ENCODE measurements at regions not wholly inside any gene's neighbourhood (a gene's known extent, or its start where the extent isn't known, plus 50 kb on each side); places are given as distances from the start of the nearest gene placed in this dataset.
"Not testable (repeated sequence)": the region's sequence is repeated elsewhere in the genome, so short reads cannot be mapped to it uniquely, and the experiment has no call there.

DNA sequence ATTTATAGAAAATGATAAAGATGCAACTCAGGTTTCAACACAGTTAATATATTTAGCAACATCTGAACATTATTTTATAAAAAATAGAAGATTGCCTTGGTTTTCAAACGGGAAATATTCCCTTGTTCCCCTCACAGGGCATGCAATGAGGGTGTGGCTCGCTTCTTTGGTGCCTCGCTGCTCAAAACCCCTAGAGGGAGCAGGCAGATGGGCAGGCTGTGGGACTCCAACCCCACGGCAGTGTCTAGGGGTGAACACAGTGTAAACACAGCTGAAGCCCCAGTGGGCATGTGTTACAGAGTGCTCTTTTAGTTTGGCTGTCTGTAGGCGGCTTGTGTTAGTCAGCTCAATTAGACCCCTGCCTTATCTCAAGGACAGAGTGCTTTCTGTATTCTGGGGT is 560.8 kb upstream of the IMPG1 start:
- peak; percentile 67 for DNase-seq

DNA sequence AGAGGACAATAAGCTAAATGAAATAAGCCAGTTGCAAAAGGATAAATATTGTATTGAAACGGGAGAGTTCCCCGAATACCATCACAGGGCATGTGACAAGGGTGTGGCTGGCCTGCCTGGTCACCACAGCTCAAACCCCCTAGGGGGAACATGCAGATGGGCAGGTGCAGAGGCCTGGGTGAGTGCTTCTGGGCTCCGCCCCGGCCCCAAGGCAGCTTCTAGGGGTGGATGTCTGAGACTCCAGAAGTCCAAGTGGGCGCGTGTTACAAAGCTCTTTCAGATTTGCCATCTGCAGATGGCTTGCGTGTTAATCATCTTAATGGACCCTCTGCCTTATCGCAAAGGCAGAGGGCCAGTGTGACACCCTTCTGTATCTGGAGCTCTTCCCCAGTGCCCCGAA is 559.2 kb upstream of the IMPG1 start:
- no peak for DNase-seq

DNA sequence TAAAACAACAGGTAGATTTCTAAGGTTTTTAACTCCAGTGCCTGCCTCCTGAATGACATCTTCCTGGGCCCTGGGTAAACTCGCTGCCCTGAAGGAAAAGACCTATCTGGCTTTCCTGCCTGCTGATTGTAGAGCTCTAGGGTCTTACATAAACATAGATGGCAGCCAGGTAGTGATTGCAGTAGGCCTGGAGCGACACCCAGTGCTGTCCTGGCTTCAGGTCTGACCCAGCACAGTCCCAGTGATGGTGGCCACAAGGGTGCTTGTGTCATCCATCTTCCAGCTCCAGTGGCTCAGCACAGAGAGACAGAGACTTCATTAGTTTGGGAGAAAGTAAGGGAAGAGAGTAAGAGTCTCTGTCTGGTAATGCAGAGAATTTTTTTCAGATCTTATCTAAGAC is 542.9 kb upstream of the IMPG1 start:
- DNase-seq = no peak

DNA sequence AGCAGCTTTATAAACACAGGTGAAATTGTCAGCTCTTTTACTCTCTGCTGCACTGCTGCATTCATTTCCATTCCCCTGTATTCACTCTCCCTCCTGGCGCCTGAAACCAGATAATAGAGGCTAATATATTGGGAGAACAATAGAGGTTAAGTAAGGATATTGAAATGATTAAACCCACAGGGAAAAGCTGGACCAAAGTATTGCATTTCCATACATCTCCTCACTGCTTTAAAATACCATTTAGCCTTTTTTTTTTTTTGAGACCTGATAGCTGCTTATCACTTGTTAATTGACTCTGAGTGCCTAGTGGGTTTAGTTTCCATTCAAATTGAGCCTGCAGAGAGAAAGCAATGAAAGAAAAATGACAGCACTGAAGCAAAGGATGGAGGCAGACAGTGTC is 540.5 kb upstream of the IMPG1 start:
- DNase-seq = no peak

DNA sequence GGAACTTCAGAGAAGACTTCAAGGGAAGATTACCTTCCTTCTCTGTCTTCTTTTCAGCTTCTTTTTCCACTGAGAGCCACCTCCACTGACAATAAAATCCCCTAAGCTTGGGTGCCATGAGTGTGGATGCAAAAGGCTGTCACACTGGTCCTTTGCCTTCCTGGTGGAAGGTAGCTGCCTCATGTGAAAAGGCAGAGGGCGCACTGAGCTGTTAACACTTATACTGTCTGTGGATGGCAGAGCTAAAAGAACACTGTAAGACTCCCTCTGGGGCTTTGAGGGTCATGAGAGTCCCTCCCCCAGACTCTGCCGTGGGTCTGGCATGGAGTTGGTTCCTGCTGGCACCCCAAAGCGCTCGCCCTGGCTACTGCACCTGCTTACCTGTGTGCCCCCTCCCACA is 536.7 kb upstream of the IMPG1 start:
- no peak for DNase-seq

DNA sequence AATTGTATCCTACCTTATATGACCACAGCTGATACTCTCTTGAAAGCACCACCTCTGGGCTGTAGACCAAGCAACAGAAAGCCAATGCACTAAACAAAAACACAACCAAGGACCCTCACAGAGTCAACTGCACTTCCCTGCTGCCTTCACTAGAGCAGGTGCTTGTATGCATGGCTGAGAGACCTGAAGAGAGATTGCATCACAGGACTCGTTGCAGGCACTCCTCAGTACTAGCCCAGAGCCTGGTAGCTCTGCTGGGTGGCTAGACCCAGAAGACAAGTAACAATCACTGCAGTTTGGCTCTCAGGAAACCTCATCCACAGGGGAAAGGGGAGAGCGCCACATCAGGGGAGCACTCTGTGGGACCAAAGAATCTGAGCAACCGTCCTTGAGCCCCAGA is 521.6 kb upstream of the IMPG1 start:
- DNase-seq = no peak

DNA sequence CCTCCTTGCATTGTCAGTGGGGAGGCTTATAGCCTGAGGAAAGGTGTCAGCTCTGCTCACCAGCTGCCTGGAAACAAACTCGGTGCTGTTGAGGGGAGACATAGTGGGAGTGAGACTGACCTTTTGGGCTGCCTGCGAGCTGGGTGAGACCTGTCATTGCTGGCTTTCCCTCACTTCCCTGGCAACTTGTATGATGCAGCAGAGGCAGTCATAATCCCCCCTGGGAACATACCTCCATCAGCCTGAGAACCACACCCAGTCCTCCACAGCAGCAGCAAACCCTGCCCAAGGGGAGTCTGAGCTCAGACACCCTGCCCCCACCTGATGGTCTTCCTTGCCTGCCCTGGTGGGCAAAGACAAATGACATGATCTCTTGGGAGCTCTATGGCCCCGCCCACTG is 521.2 kb upstream of the IMPG1 start:
- DNase-seq = no peak

DNA sequence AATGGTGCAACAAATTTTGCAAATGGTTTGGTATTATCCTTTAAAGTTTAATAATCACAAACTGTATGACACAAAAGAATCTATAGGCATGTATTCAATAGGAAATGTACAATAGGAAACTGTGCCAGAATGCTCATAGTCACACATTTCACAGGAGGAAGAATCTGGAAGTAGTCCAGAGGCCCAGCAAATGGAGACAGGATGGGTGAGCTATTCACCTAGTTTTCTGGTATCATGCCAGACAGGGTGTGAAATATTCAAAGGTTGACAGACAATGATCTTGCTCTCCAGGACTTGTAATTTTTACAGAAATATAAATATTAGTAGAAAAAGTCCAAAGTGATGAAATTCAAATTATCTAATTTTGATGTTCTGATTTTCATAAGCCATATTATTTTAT is 520.1 kb upstream of the IMPG1 start:
- no peak for DNase-seq

DNA sequence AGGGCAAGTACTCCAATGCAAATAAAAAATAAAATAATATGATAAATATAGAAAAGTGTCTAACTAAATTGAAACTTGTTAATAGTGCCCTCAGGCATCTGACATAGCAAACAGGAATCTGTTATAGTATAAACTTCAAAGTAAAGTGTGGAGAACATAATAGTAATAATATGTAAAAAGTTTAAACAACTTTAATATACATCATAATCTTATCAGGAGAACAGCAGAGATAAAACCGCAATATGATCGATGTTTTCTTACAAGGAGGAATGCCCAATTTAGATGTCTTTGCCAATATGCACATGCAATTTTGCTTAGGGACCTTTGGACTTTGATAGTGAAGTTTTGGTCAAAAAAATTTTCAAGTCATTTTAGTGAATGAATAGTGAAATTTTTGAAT is 514.8 kb upstream of the IMPG1 start:
- DNase-seq = no peak

DNA sequence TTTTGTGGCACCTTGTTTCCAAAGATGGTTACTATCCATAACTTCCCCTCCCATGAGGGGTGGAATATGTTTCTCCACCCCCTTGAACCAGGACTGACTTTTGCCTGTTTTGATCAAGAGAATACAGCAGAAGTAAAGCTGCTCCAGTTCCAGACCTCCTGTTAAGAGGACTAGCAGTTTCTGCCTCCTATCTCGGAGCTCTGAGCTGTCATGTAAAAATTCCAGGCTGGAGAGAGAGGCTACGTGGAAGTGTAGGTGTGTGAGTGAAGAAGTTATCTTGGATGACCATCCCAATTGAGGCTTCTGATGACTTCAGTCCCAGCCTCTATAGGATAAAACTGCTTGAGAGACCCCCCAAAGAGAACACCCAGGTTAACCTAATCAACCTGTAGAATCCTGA is 511.7 kb upstream of the IMPG1 start:
- peak; percentile 55 for DNase-seq

DNA sequence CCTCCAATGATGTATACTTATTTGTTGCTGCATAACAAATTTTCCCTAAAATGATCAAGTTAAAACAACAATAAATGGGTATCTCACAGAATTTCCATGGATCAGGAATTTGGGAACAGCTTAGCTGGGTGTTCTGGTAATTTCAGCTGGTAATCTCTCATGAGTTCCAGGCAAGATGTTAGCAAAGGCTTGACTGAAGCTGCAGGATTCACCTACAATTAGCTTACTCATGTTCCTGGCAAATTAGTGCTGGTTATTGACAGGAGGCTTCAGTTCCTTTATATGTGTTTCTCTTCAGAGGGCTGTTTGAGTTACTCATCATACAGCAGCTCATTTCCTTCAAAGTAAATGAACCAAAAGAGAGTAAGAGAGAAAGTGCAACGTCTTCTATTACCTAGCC is 506.3 kb upstream of the IMPG1 start:
- no peak for DNase-seq

DNA sequence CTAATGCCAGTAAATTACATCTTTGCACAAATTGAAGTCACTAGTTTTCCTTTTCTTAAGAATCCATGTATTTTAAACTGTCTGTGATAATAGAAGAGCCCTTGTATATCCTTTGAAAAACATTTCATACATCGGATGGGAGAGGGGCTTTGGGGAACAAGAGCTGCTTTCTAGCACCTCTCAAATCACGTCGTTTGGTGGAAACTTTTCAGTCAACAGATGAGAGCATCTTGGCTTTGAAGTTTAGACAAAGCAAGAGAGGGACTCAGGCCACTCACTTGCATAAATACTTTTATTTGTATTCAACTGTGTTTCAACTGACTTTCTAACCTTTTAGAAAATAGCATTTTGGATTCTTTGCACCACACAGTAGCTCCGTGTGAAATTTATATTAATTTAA is 502.3 kb upstream of the IMPG1 start:
- no peak for DNase-seq

DNA sequence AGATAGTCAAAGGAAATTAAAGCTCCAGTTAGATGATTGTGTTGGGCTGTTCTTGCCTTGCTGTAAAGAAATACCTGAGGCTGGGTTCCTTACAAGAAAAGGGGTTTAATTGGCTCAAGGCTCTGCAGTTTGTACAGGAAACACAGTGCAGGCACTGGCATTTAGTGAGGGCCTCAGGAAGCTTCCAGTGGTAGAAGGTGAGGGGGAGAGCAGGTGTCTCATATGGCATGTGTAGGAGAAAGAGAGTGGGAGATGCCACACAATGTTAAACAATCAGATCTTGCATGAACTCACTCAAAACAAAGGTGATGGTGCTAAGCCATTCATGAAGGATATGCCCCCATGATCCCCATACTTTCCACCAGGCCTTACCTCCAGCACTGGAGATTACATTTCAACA is 493.5 kb upstream of the IMPG1 start:
- no peak for DNase-seq

DNA sequence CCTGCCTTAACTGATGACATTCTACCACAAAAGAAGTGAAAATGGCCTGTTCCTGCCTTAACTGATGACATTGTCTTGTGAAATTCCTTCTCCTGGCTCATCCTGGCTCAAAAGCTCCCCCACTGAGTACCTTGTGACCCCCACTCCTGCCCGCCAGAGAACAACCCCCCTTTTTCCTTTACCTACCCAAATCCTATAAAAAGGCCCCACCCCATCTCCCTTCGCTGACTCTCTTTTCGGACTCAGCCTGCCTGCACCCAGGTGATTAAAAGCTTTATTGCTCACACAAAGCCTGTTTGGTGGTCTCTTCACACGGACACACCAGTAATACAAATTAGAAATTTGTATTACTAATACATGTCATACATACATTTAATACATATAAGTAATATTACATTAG is 489.9 kb upstream of the IMPG1 start:
- not testable (repeated sequence) for DNase-seq

DNA sequence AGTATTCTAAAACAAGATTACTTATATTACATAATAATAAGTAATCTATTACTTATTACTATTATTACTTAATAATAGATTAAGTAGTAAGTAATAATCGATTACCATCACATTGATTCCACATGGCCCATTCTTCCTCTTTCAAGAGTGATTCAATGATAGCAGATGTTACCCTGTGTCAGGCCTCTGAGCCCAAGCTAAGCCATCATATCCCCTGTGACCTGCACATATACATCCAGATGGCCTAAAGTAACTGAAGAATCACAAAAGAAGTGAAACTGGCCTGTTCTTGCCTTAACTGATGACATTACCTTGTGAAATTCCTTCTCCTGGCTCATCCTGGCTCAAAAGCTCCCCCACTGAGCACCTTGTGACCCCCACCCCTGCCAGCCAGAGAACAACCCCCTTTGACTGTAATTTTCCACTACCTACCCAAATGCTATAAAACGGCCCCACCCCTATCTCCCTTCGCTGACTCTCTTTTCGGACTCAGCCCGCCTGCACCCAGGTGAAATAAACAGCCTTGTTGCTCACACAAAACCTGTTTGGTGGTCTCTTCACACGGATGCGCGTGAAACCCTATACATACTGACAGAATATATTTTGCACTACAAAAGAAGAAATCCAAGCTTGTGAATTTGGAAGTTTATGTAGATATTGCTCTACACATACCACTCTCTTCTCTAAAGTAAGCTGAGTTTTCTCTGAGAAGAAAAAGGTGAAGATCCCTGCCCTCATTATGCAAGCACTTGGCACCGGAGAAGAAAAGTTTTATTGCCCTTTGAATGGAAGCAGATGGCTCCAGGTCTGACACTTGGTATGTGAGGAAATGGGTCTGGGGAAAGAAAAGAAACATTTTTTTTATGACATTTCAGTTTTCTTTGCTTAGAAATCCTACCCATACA is 488.6 kb upstream of the IMPG1 start:
- not testable (repeated sequence) for DNase-seq

DNA sequence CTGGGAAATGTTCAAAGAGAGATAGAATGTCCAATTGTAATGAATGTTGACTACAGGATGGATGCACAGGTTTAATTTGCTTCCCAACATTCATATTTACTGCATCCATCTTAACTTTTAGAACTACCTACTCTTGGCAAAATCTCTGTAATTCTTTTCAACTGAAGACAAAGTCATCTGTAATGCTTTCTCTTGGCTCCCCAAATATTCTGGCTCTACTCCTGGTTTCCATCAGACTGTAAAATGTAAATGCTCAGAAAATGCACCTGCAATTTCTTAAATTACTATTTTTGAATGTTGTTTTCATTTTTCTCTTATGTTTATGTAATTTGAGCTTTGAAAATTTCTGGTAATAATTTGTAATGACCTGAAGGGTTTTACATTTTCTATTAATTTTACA is 480.8 kb upstream of the IMPG1 start:
- no peak for DNase-seq

DNA sequence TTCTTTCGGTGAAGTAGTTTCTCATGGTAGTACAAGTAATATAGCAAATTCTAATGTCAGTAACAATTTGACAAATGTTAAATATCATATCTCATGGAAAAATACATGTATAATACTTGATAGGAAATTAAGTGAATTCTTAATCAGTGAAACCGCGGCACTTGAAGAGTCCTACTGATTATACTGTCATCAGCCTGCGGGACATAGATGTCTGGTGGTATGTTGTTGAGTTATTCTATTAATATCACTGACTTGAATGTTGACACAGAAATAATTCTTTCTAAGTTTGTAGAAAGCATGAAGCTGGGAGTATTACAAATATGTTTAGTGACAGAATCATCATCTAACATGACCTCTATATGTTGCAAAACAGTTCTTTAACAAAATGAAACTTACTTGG is 479.8 kb upstream of the IMPG1 start:
- no peak for DNase-seq

DNA sequence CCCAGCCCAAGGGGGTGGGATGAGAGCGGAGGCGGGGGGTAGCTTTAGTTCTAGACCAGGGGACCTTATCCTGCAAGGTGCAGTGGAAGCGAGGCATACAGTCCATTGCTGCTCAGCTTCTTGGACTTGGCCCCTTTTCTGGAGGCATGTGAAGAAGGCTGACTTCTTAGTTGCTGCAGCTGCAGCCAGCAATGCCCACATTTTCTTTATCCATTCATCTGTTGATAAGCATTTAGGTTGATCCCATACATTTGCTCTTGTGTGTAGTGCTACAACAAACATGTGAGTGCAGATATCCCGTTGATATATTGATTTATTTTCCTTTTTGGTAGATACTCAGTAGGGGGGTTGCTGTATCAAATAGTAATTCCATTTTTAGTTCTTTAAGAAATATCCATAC is 461.2 kb upstream of the IMPG1 start:
- no peak for DNase-seq

DNA sequence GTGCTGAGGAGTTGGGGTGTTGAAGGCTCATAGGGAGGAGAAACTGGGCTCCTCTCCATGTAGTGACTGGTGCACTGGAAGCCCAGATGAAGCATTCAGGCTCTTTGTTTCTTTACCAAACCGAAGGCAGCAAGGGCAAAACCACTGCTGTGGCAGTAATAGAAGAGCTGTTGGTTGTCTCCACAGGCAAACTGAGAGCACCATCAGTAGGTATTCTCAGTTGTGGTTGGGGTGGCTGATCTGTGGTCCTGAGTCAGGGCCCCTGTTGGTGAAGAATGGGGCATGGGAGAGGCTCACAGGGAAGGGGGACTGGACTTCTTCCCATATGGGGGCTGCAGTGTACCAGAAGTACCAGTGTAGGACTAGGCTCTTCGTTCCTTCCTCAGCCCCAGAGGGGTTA is 460.2 kb upstream of the IMPG1 start:
- DNase-seq = no peak

DNA sequence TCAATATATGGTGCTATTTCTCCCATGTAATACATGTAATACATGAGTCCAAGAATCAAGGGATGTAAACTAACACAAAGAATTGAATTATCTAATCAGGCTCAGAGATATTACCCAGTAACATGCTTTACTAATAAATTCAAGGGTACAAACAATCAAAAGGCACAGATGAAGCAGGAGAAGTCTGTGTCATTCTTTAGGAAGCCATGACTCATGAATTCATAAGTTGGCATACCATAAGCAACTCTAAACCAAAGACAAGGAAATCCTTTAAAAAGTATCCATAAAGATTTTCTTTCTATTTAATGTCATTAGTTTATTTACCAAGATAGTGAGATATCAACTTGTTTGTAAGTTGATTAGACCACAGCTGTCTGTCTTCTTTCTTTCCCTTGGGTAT is 446.0 kb upstream of the IMPG1 start:
- DNase-seq = no peak

DNA sequence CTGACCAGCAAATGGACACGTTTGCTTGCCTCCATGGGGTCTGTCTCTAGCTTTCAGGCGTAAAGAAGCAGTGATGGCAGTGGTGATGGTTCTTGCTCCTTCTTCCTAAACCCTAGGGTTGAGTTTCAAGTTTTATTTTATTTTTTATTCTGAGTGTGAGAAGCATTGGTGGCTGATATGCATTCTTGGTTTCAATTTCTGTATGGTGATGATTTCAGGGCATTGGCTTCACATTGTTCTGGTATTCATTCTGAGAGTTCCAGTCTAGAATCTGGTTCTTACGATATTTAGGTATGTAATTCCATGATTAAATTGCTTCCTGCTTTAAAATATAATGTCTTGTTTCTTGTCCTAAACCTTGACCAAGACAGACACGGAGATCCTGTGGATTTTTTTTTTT is 444.5 kb upstream of the IMPG1 start:
- no peak for DNase-seq

DNA sequence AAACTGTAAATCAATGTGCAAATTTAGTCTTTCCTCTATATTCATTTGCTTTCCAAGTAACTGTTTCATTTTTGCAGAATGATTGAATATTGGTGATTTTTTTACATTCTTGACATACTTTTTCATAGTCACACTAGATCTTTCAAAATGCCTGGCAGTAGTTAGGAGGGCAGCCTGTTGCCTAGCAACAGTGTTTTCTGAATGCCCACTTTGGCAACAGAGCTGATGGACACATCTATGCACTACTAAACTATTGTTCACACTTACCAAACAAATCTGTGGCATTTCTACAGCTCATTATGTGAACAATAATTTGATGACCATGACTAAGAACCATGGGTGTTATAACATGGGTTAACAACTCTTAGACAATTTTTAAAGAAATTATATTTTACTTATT is 438.0 kb upstream of the IMPG1 start:
- no peak for DNase-seq

DNA sequence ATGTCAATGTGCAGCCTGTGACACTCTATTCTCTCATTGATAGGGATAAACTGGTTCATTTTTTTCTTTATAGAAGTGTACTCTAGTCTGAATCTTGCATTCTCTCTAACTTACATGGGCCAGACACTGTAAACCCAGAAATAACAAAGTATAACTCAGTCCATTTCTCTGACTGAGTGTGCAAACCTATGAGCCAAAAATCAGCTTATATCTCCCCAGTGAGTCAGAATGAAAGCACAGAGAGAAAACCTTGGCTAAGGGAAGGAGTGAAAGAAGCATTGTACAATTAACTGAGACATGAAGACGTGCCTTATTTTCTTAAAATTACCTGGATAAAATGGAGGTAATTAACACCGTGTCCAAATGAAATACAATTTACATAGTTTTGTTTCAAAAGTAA is 436.9 kb upstream of the IMPG1 start:
- DNase-seq = no peak

DNA sequence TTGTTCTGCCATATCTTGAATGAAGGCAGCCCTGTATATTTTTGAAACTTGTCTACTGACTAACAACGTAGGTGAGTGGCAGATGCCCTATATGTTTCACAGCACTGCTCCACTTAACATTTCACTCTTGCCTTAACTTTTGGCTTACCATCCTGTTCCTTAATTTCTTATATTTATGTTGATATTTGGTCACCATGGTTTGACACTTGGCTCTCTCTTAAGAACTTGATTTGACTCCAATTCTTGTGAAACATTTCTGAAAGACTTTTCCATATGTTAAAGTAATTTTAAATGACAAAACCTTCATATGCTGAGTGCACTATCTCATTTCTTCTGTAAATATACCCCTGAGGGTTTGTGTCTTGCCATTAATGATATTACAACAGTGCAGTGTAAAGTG is 434.3 kb upstream of the IMPG1 start:
- no peak for DNase-seq

DNA sequence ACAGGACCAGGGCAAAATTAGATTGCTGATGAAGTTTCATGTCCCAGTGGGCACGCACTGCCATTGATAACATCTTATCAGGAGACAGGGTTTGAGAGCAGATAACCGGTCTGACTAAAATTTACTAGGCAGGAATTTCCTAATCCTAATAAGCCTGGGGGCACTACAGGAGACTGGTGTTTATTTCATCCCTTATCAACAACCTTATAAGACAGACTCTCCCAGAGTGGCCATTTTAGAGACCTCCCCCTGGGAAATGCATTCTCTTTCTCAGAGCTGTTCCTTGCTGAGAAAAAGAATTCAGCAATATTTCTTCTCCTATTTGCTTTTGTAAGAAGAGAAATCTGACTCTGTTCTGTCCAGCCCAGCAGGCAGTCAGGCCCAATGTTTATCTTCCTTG is 423.4 kb upstream of the IMPG1 start:
- no peak for DNase-seq

Measured in islet precursor cell (in vitro differentiated cells).